ENCODE measurements at regions not wholly inside any gene's neighbourhood (a gene's known extent, or its start where the extent isn't known, plus 50 kb on each side); places are given as distances from the start of the nearest gene placed in this dataset.

- Histone ChIP-seq H3K27me3 (ENCODE audit: control insufficient read depth in 1 of 2, insufficient read depth in 2 of 2, low read length in 2 of 2) (peaks cover 6 to 7% of the 10 kb centered on the region in 2 donors), H3K4me3 (ENCODE audit: low read length in 2 of 2) (no peak overlapping the region), H3K9me3 (ENCODE audit: control insufficient read depth in 2 of 2, low read length in 2 of 2) (peaks cover 0 to 11% of the 10 kb centered on the region in 2 donors), H3K4me1 (ENCODE audit: control insufficient read depth, insufficient read depth, low read length) (no peaks in the 10 kb centered on the region), H3K27ac (ENCODE audit: low read length) (no peak overlapping the region), H3K36me3 (ENCODE audit: control insufficient read depth in 2 of 2, insufficient read depth in 2 of 2, low read length in 2 of 2) (no peaks in the 10 kb centered on the region), H3K9ac (ENCODE audit: low read length in 2 of 2) (no peak overlapping the region)
These were observed 392.1 kb downstream of the BRD1 start for GRCh38 chr22:49435596-49435995.

DNA sequence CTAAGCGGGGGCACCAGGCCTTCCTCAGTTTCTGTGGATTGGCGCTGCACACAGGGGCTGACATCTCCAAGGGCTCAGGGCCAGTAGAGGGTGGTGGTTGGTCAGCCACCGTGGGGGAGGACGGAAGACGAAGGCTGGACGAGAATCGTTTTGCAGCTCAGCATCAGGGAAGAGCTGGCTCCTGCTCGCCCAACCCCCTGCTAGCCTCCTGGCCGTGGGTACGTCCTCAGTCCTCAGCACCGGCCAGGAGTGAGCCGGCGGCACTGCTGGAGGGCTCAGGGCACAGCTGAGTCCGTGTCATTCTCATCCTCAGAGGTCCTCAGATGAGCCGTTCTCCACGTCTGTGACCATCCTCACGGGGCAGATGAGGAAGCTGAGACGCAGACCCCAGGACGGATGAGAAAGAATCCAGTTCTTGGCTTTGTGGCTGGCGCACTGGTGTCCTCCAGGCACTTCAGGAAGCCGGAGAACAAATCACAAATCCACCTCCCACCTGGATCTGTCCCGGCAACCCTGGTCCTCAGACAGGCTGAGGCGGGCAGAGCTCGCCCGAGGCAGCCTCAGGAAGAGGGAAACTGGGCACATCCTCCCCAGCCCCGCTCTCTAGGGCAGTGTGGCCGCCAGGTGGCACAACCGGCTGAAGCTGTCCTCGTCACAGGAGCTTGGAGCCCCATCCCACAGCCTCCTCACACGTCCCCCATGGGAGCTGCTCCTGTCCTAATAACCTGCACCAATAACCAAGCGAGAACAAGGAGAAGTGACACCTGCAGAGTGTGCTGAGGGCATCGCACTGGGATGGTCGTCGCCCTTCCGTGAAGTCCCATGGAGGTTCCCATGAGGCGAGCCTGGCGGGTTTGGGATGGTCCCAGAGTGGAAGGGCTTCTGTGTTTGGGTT lies 393.7 kb downstream of the BRD1 start:
- Histone ChIP-seq H3K4me3 (ENCODE audit: low read length in 2 of 2) (no peak overlapping the region), H3K9ac (ENCODE audit: low read length in 2 of 2) (no peak overlapping the region), H3K36me3 (ENCODE audit: control insufficient read depth in 2 of 2, insufficient read depth in 2 of 2, low read length in 2 of 2) (no peaks in the 10 kb centered on the region), H3K9me3 (ENCODE audit: control insufficient read depth in 2 of 2, low read length in 2 of 2) (peaks cover 0 to 11% of the 10 kb centered on the region in 2 donors), H3K27me3 (ENCODE audit: control insufficient read depth in 1 of 2, insufficient read depth in 2 of 2, low read length in 2 of 2) (peaks cover 6 to 9% of the 10 kb centered on the region in 2 donors), H3K4me1 (ENCODE audit: control insufficient read depth, insufficient read depth, low read length) (no peaks in the 10 kb centered on the region), H3K27ac (ENCODE audit: low read length) (no peak overlapping the region)

GRCh38 chr22:49432897-49433443 lies 394.7 kb downstream of the BRD1 start:
- no peaks in the 10 kb centered on the region for H3K36me3 ChIP-seq (ENCODE audit: control insufficient read depth in 2 of 2, insufficient read depth in 2 of 2, low read length in 2 of 2)
- H3K27me3 ChIP-seq (ENCODE audit: control insufficient read depth in 1 of 2, insufficient read depth in 2 of 2, low read length in 2 of 2), result peaks cover 7 to 10% of the 10 kb centered on the region in 2 donors
- no peaks in the 10 kb centered on the region for H3K4me1 ChIP-seq (ENCODE audit: control insufficient read depth, insufficient read depth, low read length)
- no peak overlapping the region for H3K27ac ChIP-seq (ENCODE audit: low read length)
- H3K4me3 ChIP-seq (ENCODE audit: low read length in 2 of 2), result no peak overlapping the region
- peaks cover 0 to 11% of the 10 kb centered on the region in 2 donors for H3K9me3 ChIP-seq (ENCODE audit: control insufficient read depth in 2 of 2, low read length in 2 of 2)
- no peak overlapping the region for H3K9ac ChIP-seq (ENCODE audit: low read length in 2 of 2)

- H3K4me1 ChIP-seq (ENCODE audit: control insufficient read depth, insufficient read depth, low read length), result no peaks in the 10 kb centered on the region
- no peak overlapping the region for H3K4me3 ChIP-seq (ENCODE audit: low read length in 2 of 2)
- H3K9me3 ChIP-seq (ENCODE audit: control insufficient read depth in 2 of 2, low read length in 2 of 2), result peaks cover 0 to 11% of the 10 kb centered on the region in 2 donors
- H3K27me3 ChIP-seq (ENCODE audit: control insufficient read depth in 1 of 2, insufficient read depth in 2 of 2, low read length in 2 of 2), result peaks cover 5 to 15% of the 10 kb centered on the region in 2 donors
- H3K27ac ChIP-seq (ENCODE audit: low read length), result no peak overlapping the region
- no peak overlapping the region for H3K9ac ChIP-seq (ENCODE audit: low read length in 2 of 2)
- H3K36me3 ChIP-seq (ENCODE audit: control insufficient read depth in 2 of 2, insufficient read depth in 2 of 2, low read length in 2 of 2), result no peaks in the 10 kb centered on the region
These were observed 395.3 kb downstream of the BRD1 start for GRCh38 chr22:49432211-49432896.

GRCh38 chr22:49431551-49431950 lies 396.1 kb downstream of the BRD1 start:
- H3K4me1 ChIP-seq (ENCODE audit: control insufficient read depth, insufficient read depth, low read length), result no peaks in the 10 kb centered on the region
- H3K9me3 ChIP-seq (ENCODE audit: control insufficient read depth in 2 of 2, low read length in 2 of 2), result peaks cover 0 to 11% of the 10 kb centered on the region in 2 donors
- H3K4me3 ChIP-seq (ENCODE audit: low read length in 2 of 2), result no peak overlapping the region
- H3K9ac ChIP-seq (ENCODE audit: low read length in 2 of 2), result no peak overlapping the region
- no peaks in the 10 kb centered on the region for H3K36me3 ChIP-seq (ENCODE audit: control insufficient read depth in 2 of 2, insufficient read depth in 2 of 2, low read length in 2 of 2)
- no peak overlapping the region for H3K27ac ChIP-seq (ENCODE audit: low read length)
- H3K27me3 ChIP-seq (ENCODE audit: control insufficient read depth in 1 of 2, insufficient read depth in 2 of 2, low read length in 2 of 2), result peaks cover 5 to 15% of the 10 kb centered on the region in 2 donors

DNA sequence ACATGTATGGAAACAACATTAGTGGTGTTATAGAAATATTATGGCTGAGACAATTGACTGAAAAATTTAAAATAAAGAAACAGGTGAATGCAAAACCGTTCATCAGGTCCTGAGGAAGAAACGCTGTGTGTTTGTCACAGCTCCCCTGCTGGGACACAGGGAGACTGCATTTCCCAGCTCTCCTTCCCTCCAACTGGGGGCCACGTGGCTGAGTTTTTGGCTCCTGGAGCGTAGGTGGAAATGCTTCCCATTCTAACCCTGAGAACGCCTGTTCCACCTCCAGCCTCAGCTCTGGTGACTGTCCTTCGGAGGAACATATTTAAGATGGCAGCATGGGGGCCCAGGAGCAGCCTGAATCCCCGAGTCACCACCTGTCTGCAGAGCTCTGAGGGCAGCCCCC lies 398.6 kb downstream of the BRD1 start:
- Histone ChIP-seq H3K36me3 (ENCODE audit: control insufficient read depth in 2 of 2, insufficient read depth in 2 of 2, low read length in 2 of 2) (no peaks in the 10 kb centered on the region), H3K27ac (ENCODE audit: low read length) (no peak overlapping the region), H3K4me3 (ENCODE audit: low read length in 2 of 2) (no peak overlapping the region), H3K27me3 (ENCODE audit: control insufficient read depth in 1 of 2, insufficient read depth in 2 of 2, low read length in 2 of 2) (peaks cover 5 to 13% of the 10 kb centered on the region in 2 donors), H3K9ac (ENCODE audit: low read length in 2 of 2) (no peak overlapping the region), H3K9me3 (ENCODE audit: control insufficient read depth in 2 of 2, low read length in 2 of 2) (peaks cover 0 to under 1% of the 10 kb centered on the region in 2 donors), H3K4me1 (ENCODE audit: control insufficient read depth, insufficient read depth, low read length) (no peaks in the 10 kb centered on the region)

DNA sequence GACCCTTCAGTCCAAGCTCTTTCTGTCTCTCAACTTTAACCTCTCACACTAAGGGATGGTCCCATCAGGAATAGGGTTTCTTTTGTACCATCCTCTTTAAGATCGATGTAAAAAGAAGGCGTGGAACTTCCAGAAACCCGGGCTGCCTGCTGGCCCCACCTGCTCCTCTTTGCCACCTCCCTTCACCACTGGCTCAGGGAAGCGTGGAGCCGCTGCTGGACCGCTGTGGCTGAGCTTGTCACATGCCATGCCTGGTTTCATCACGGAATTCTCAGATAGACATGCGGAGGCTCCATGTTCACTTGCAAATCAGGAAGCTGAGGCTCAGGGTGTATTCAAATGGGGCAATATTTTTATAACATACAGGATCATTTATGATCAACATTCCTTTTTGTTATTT lies 399.7 kb downstream of the BRD1 start:
- H3K4me3 ChIP-seq (ENCODE audit: low read length in 2 of 2), result no peak overlapping the region
- H3K27me3 ChIP-seq (ENCODE audit: control insufficient read depth in 1 of 2, insufficient read depth in 2 of 2, low read length in 2 of 2), result peaks cover 7 to 10% of the 10 kb centered on the region in 2 donors
- no peaks in the 10 kb centered on the region for H3K36me3 ChIP-seq (ENCODE audit: control insufficient read depth in 2 of 2, insufficient read depth in 2 of 2, low read length in 2 of 2)
- no peak overlapping the region for H3K9ac ChIP-seq (ENCODE audit: low read length in 2 of 2)
- no peak overlapping the region for H3K27ac ChIP-seq (ENCODE audit: low read length)
- no peaks in the 10 kb centered on the region for H3K9me3 ChIP-seq (ENCODE audit: control insufficient read depth in 2 of 2, low read length in 2 of 2)
- no peaks in the 10 kb centered on the region for H3K4me1 ChIP-seq (ENCODE audit: control insufficient read depth, insufficient read depth, low read length)

GRCh38 chr22:49427341-49427740 lies 400.3 kb downstream of the BRD1 start:
- Histone ChIP-seq H3K36me3 (ENCODE audit: control insufficient read depth in 2 of 2, insufficient read depth in 2 of 2, low read length in 2 of 2) (no peaks in the 10 kb centered on the region), H3K27me3 (ENCODE audit: control insufficient read depth in 1 of 2, insufficient read depth in 2 of 2, low read length in 2 of 2) (peaks cover 9 to 11% of the 10 kb centered on the region in 2 donors), H3K4me1 (ENCODE audit: control insufficient read depth, insufficient read depth, low read length) (no peaks in the 10 kb centered on the region), H3K27ac (ENCODE audit: low read length) (no peak overlapping the region), H3K9me3 (ENCODE audit: control insufficient read depth in 2 of 2, low read length in 2 of 2) (peaks cover 0 to 3% of the 10 kb centered on the region in 2 donors), H3K4me3 (ENCODE audit: low read length in 2 of 2) (no peak overlapping the region), H3K9ac (ENCODE audit: low read length in 2 of 2) (no peak overlapping the region)

- no peaks in the 10 kb centered on the region for H3K4me1 ChIP-seq (ENCODE audit: control insufficient read depth, insufficient read depth, low read length)
- H3K27ac ChIP-seq (ENCODE audit: low read length), result no peak overlapping the region
- no peak overlapping the region for H3K9ac ChIP-seq (ENCODE audit: low read length in 2 of 2)
- no peaks in the 10 kb centered on the region for H3K36me3 ChIP-seq (ENCODE audit: control insufficient read depth in 2 of 2, insufficient read depth in 2 of 2, low read length in 2 of 2)
- H3K4me3 ChIP-seq (ENCODE audit: low read length in 2 of 2), result no peak overlapping the region
- H3K9me3 ChIP-seq (ENCODE audit: control insufficient read depth in 2 of 2, low read length in 2 of 2), result peaks cover 0 to 3% of the 10 kb centered on the region in 2 donors
- H3K27me3 ChIP-seq (ENCODE audit: control insufficient read depth in 1 of 2, insufficient read depth in 2 of 2, low read length in 2 of 2), result peaks cover 7 to 11% of the 10 kb centered on the region in 2 donors
These were observed 400.9 kb downstream of the BRD1 start for GRCh38 chr22:49426618-49427266.

- no peak overlapping the region for H3K27ac ChIP-seq (ENCODE audit: low read length)
- peaks cover 7 to 11% of the 10 kb centered on the region in 2 donors for H3K27me3 ChIP-seq (ENCODE audit: control insufficient read depth in 1 of 2, insufficient read depth in 2 of 2, low read length in 2 of 2)
- no peak overlapping the region for H3K4me3 ChIP-seq (ENCODE audit: low read length in 2 of 2)
- H3K9me3 ChIP-seq (ENCODE audit: control insufficient read depth in 2 of 2, low read length in 2 of 2), result peaks cover under 1 to 3% of the 10 kb centered on the region in 2 donors
- H3K36me3 ChIP-seq (ENCODE audit: control insufficient read depth in 2 of 2, insufficient read depth in 2 of 2, low read length in 2 of 2), result no peaks in the 10 kb centered on the region
- no peaks in the 10 kb centered on the region for H3K4me1 ChIP-seq (ENCODE audit: control insufficient read depth, insufficient read depth, low read length)
- no peak overlapping the region for H3K9ac ChIP-seq (ENCODE audit: low read length in 2 of 2)
These were observed 401.6 kb downstream of the BRD1 start for GRCh38 chr22:49426098-49426497.

All from stomach smooth muscle (tissue), 2 donors.